ENCODE measurements at regions not wholly inside any gene's neighbourhood (a gene's known extent, or its start where the extent isn't known, plus 50 kb on each side); places are given as distances from the start of the nearest gene placed in this dataset.

DNA sequence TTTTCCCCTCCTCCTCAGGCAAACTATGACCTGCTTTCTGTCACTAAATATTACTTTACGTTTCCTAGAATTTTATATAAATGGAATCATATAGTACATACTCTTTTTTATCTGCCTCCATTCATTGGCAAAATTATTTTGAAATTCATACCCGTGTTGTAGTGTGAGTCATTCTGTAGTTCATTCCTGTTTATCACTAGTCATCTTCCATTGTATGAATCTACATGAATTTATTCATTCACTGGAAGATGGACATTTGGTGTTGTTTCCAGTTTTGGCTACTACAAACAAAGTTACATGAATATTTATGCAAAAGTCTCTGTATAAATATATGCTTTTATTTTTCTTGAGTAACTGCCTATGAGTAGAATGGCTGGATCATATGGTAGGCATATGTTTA, 60.7 kb upstream of the OPCML start:
- no peak overlapping the region for H3K27ac Mint-ChIP-seq
- H3K9me3 Mint-ChIP-seq: peaks cover 4% of the 10 kb centered on the region
- DNase-seq (ENCODE audit: low spot score) (no peak), ATAC-seq (no peak)
- no peaks in the 10 kb centered on the region for H3K27me3 Mint-ChIP-seq
- no peak overlapping the region for H3K4me3 Mint-ChIP-seq
- no peaks in the 10 kb centered on the region for H3K4me1 Mint-ChIP-seq (ENCODE audit: low read depth in 2 of 2)
- no peaks in the 10 kb centered on the region for H3K36me3 Mint-ChIP-seq

- Mint-ChIP-seq H3K4me3 (no peak overlapping the region), H3K27me3 (no peaks in the 10 kb centered on the region), H3K4me1 (ENCODE audit: low read depth in 2 of 2) (no peaks in the 10 kb centered on the region), H3K36me3 (no peaks in the 10 kb centered on the region), H3K27ac (no peak overlapping the region), H3K9me3 (no peaks in the 10 kb centered on the region)
- no peak for ATAC-seq
- DNase-seq (ENCODE audit: low spot score): no peak
Observed at GRCh38 chr11:133586903-133587517, 54.7 kb upstream of the OPCML start.

- no peak for ATAC-seq
- Mint-ChIP-seq H3K27ac (no peak overlapping the region), H3K27me3 (no peaks in the 10 kb centered on the region), H3K36me3 (no peaks in the 10 kb centered on the region), H3K9me3 (no peaks in the 10 kb centered on the region), H3K4me3 (no peak overlapping the region), H3K4me1 (ENCODE audit: low read depth in 2 of 2) (no peaks in the 10 kb centered on the region)
- DNase-seq (ENCODE audit: low spot score): no peak
Observed at GRCh38 chr11:133582750-133583149, 50.4 kb upstream of the OPCML start.

GRCh38 chr11:133582326-133582725, 50.0 kb upstream of the OPCML start:
- Mint-ChIP-seq H3K27me3 (no peaks in the 10 kb centered on the region), H3K9me3 (no peaks in the 10 kb centered on the region), H3K36me3 (no peaks in the 10 kb centered on the region), H3K4me1 (ENCODE audit: low read depth in 2 of 2) (no peaks in the 10 kb centered on the region), H3K27ac (no peak overlapping the region), H3K4me3 (no peak overlapping the region)
- DNase-seq (ENCODE audit: low spot score): no peak
- ATAC-seq: no peak
